ENCODE measurements at regions not wholly inside any gene's neighbourhood (a gene's known extent, or its start where the extent isn't known, plus 50 kb on each side); places are given as distances from the start of the nearest gene placed in this dataset.

DNA sequence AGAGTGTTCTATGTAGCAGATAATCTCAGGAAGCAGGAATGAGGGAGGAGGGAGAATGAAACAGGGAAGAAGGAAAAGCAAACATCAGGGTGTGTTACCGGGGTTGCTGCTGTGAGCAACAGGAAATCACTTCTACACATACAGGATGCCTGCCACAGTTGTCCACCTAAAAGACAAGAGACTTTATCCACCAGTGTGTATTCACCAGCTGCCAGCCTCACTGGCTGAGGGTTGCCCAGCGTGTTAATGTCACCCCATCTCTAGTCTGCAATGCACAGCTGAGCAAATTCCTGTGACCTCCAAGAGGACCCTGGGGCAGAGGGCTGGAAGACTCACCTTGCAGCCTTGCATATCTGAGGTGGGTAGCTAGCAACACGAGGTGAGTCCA, 183.7 kb downstream of the GPAM start:
- Histone ChIP-seq H3K4me3 (ENCODE audit: low read depth, low read length) (no peak overlapping the region), H3K9me3 (ENCODE audit: control insufficient read depth, insufficient read depth, low read depth, low read length) (no peaks in the 10 kb centered on the region), H3K4me1 (ENCODE audit: control insufficient read depth, insufficient read depth, low read length) (no peaks in the 10 kb centered on the region), H3K36me3 (ENCODE audit: control insufficient read depth in 2 of 2, insufficient read depth in 1 of 2, low read length in 2 of 2) (no peaks in the 10 kb centered on the region), H3K27ac (ENCODE audit: extremely low read depth, low read depth, low read length) (no peak overlapping the region)
- CTCF ChIA-PET, result no interaction called here
- TF ChIP-seq KLF17 (tag by site-specific recombination; IDR thresholded peaks at IDR 0.05) (no peak), WT1 (tag by site-specific recombination; IDR thresholded peaks at IDR 0.05) (no peak), ZNF747 (tag by site-specific recombination; IDR thresholded peaks at IDR 0.05) (no peak), ZNF37A (tag by site-specific recombination; IDR thresholded peaks at IDR 0.05) (no peak), REPIN1 (tag by site-specific recombination; IDR thresholded peaks at IDR 0.05; ENCODE audit: low read depth) (no peak), ZNF514 (tag by site-specific recombination; IDR thresholded peaks at IDR 0.05) (no peak), ZNF639 (tag by site-specific recombination; IDR thresholded peaks at IDR 0.05) (no peak), ZNF148 (tag by site-specific recombination; IDR thresholded peaks at IDR 0.05; ENCODE audit: borderline replicate concordance) (no peak), ZNF423 (tag by site-specific recombination; IDR thresholded peaks at IDR 0.05) (no peak), ZNF175 (tag by site-specific recombination; IDR thresholded peaks at IDR 0.05) (no peak), PBX3 (CRISPR knock-in tag; IDR thresholded peaks at IDR 0.05) (no peak)
- TF ChIP-seq, protein P1, sequence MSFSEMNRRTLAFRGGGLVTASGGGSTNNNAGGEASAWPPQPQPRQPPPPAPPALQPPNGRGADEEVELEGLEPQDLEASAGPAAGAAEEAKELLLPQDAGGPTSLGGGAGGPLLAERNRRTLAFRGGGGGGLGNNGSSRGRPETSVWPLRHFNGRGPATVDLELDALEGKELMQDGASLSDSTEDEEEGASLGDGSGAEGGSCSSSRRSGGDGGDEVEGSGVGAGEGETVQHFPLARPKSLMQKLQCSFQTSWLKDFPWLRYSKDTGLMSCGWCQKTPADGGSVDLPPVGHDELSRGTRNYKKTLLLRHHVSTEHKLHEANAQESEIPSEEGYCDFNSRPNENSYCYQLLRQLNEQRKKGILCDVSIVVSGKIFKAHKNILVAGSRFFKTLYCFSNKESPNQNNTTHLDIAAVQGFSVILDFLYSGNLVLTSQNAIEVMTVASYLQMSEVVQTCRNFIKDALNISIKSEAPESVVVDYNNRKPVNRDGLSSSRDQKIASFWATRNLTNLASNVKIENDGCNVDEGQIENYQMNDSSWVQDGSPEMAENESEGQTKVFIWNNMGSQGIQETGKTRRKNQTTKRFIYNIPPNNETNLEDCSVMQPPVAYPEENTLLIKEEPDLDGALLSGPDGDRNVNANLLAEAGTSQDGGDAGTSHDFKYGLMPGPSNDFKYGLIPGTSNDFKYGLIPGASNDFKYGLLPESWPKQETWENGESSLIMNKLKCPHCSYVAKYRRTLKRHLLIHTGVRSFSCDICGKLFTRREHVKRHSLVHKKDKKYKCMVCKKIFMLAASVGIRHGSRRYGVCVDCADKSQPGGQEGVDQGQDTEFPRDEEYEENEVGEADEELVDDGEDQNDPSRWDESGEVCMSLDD (tag by site-specific recombination; IDR thresholded peaks at IDR 0.05), result no peak
- POLR2A ChIA-PET, result no interaction called here

DNA sequence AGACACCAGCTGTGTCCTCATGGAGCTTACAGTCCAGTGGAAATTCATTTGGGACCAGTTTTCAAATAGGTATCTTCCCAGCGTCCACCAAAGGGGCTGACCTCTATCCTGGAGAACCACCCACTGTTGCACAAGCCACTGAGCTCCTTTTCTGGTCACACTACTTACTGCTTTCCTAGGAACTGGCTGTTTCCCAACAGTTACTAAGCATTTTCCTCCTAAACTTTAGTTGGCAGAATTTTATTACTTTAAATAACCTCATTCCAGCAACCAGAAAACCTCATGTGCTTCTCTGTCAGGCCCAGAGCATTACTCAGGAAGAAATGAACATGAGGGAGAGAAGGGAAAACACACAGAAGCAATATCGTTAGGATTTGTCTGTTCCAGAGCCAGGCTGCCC, 183.1 kb downstream of the GPAM start:
- no peak overlapping the region for H3K27ac ChIP-seq (ENCODE audit: extremely low read depth, low read depth, low read length)
- no peaks in the 10 kb centered on the region for H3K9me3 ChIP-seq (ENCODE audit: control insufficient read depth, insufficient read depth, low read depth, low read length)
- no peaks in the 10 kb centered on the region for H3K36me3 ChIP-seq (ENCODE audit: control insufficient read depth in 2 of 2, insufficient read depth in 1 of 2, low read length in 2 of 2)
- no peak overlapping the region for H3K4me3 ChIP-seq (ENCODE audit: low read depth, low read length)
- H3K4me1 ChIP-seq (ENCODE audit: control insufficient read depth, insufficient read depth, low read length), result no peaks in the 10 kb centered on the region
- CTCF ChIA-PET, result no interaction called here
- TF ChIP-seq ZSCAN4 (tag by site-specific recombination; IDR thresholded peaks at IDR 0.05) (no peak), ZNF629 (tag by site-specific recombination; IDR thresholded peaks at IDR 0.05) (no peak), ZNF571 (tag by site-specific recombination; IDR thresholded peaks at IDR 0.05) (no peak), ZNF792 (tag by site-specific recombination; IDR thresholded peaks at IDR 0.05) (no peak), ZSCAN23 (tag by site-specific recombination; IDR thresholded peaks at IDR 0.05) (no peak), ZNF701 (tag by site-specific recombination; IDR thresholded peaks at IDR 0.05) (no peak), ZNF274 (IDR thresholded peaks at IDR 0.05; ENCODE audit: low read length) (no peak), ZNF274 (tag by site-specific recombination; IDR thresholded peaks at IDR 0.05; ENCODE audit: borderline replicate concordance) (no peak)
- TF ChIP-seq, protein P2, sequence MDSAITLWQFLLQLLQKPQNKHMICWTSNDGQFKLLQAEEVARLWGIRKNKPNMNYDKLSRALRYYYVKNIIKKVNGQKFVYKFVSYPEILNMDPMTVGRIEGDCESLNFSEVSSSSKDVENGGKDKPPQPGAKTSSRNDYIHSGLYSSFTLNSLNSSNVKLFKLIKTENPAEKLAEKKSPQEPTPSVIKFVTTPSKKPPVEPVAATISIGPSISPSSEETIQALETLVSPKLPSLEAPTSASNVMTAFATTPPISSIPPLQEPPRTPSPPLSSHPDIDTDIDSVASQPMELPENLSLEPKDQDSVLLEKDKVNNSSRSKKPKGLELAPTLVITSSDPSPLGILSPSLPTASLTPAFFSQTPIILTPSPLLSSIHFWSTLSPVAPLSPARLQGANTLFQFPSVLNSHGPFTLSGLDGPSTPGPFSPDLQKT (IDR thresholded peaks at IDR 0.05; ENCODE audit: borderline replicate concordance, low read depth, low read length), result no peak
- POLR2A ChIA-PET, result no interaction called here

All from HEK293 (cell line).